ENCODE measurements at regions not wholly inside any gene's neighbourhood (a gene's known extent, or its start where the extent isn't known, plus 50 kb on each side); places are given as distances from the start of the nearest gene placed in this dataset.
"Not testable (repeated sequence)": the region's sequence is repeated elsewhere in the genome, so short reads cannot be mapped to it uniquely, and the experiment has no call there.

DNA sequence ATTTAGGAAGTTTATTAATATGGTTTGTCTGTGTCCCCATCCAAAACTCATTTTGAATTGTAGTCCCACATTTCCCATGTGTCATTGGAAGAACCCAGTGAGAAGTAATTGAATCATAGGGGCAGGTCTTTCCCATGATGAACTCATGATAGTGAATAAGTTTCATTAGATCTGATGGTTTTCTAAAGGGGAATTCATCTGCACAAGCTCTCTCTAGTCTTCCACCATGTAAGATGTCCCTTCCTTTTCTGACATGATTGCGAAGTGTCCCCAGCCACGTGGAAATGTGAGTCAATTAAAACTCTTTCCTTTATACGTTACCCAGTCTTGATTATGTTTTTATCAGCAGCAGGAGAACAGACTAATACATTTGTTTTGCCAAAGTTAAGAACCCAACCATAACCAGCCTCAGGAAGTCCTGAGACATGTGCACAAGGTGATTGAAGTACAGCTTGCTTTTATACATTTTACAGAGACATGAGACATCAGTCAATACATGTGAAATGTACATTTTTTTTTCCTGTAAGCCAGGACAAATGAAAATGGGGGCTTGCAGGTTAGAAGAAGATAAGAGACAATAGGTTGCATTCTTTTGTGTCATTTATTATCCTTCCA, 1136.7 kb downstream of the TMEM121 start:
- DNase-seq, result no peak
- H3K4me3 ChIP-seq (ENCODE audit: low read length), result no peak overlapping the region
- peaks cover 7% of the 10 kb centered on the region for H3K9me3 ChIP-seq (ENCODE audit: control insufficient read depth, low read depth, low read length)
- H3K27ac ChIP-seq (ENCODE audit: low read length), result no peak overlapping the region
- H3K36me3 ChIP-seq (ENCODE audit: control insufficient read depth, insufficient read depth, low read length), result no peaks in the 10 kb centered on the region
- WGBS (ENCODE audit: insufficient coverage, low lambda C conversion rate), result no CpG with 5 or more reads among the region's 3 CpGs
- H3K4me1 ChIP-seq (ENCODE audit: control insufficient read depth, insufficient read depth, low read length), result no peaks in the 10 kb centered on the region
- no peaks in the 10 kb centered on the region for H3K27me3 ChIP-seq (ENCODE audit: control insufficient read depth, insufficient read depth, low read length)

DNA sequence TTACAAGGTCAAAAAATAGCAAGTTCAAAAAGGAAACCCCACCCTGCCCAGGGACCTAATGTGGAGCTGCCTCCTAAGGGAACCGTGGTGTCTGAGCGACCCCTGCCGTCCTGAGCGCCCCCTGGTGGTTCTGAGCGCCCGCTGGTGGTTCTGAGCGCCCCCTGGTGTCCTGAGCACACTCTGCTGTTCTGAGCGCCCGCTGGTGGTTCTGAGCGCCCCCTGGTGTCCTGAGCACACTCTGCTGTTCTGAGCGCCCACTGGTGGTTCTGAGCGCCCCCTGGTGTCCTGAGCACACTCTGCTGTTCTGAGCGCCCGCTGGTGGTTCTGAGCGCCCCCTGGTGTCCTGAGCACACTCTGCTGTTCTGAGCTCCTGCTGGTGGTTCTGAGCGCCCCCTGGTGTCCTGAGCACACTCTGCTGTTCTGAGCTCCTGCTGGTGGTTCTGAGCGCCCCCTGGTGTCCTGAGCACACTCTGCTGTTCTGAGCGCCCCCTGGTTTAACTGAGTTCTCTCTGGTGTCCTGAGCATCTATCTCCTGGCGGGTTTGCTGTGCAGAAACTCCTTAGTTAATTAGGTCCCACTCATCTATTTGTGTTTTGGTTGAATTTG, 1137.5 kb downstream of the TMEM121 start:
- not testable (repeated sequence) for H3K4me1 ChIP-seq (ENCODE audit: control insufficient read depth, insufficient read depth, low read length); H3K27me3 ChIP-seq (ENCODE audit: control insufficient read depth, insufficient read depth, low read length); DNase-seq; H3K4me3 ChIP-seq (ENCODE audit: low read length); H3K36me3 ChIP-seq (ENCODE audit: control insufficient read depth, insufficient read depth, low read length); H3K9me3 ChIP-seq (ENCODE audit: control insufficient read depth, low read depth, low read length); H3K27ac ChIP-seq (ENCODE audit: low read length)
- no CpG with 5 or more reads among the region's 19 CpGs for WGBS (ENCODE audit: insufficient coverage, low lambda C conversion rate)

DNA sequence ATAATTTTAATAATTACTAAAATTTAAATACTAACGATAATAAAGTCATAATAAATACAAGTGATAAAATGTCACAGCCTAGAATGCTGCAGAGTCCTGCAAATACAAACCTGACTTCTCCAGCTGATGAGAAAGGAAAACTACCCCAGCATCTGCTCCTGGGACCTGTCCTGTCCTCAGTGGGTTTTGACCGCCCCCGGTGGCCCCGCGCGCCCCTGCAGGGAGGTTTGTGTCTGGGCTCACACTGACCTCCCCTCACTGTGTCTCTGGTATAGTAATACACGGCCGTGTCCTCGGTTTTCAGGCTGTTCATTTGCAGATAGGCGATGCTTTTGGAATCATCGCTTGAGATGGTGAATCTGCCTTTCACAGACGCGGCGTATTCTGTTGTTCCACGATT, 1139.4 kb downstream of the TMEM121 start:
- WGBS (ENCODE audit: insufficient coverage, low lambda C conversion rate), result 50% methylated on average over 2 of the region's 15 CpGs
- Histone ChIP-seq H3K4me3 (ENCODE audit: low read length) (no peak overlapping the region), H3K36me3 (ENCODE audit: control insufficient read depth, insufficient read depth, low read length) (no peaks in the 10 kb centered on the region), H3K27me3 (ENCODE audit: control insufficient read depth, insufficient read depth, low read length) (no peaks in the 10 kb centered on the region), H3K27ac (ENCODE audit: low read length) (no peak overlapping the region), H3K9me3 (ENCODE audit: control insufficient read depth, low read depth, low read length) (peaks cover 7% of the 10 kb centered on the region), H3K4me1 (ENCODE audit: control insufficient read depth, insufficient read depth, low read length) (no peaks in the 10 kb centered on the region)
- no peak for DNase-seq

- H3K9me3 ChIP-seq (ENCODE audit: control insufficient read depth, low read depth, low read length), result peaks cover 7% of the 10 kb centered on the region
- no peak overlapping the region for H3K27ac ChIP-seq (ENCODE audit: low read length)
- no peak overlapping the region for H3K4me3 ChIP-seq (ENCODE audit: low read length)
- no peak for DNase-seq
- H3K36me3 ChIP-seq (ENCODE audit: control insufficient read depth, insufficient read depth, low read length), result no peaks in the 10 kb centered on the region
- no CpG with 5 or more reads among the region's 4 CpGs for WGBS (ENCODE audit: insufficient coverage, low lambda C conversion rate)
- no peaks in the 10 kb centered on the region for H3K27me3 ChIP-seq (ENCODE audit: control insufficient read depth, insufficient read depth, low read length)
- H3K4me1 ChIP-seq (ENCODE audit: control insufficient read depth, insufficient read depth, low read length), result no peaks in the 10 kb centered on the region
These were observed 1140.0 kb downstream of the TMEM121 start for GRCh38 chr14:106666341-106666740.

DNA sequence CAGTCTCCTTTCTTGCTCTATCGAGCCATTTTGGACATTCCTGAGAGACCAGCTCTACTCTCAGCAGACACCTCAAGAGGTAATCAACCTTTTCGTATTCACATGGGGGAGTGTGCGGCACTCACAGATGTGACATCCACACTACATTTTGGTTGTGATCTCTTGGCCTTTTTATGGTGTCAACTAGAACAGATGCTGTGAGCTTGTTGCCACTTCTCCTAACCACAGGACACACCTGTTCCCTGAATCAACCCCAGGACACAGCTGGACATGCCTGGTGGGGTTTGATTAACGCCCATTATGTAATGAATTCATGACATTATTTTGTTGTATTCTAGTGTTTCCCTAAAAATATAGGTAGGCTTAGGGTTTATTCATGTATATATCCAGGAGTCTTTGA, 1143.6 kb downstream of the TMEM121 start:
- no peaks in the 10 kb centered on the region for H3K36me3 ChIP-seq (ENCODE audit: control insufficient read depth, insufficient read depth, low read length)
- H3K4me1 ChIP-seq (ENCODE audit: control insufficient read depth, insufficient read depth, low read length), result no peaks in the 10 kb centered on the region
- WGBS (ENCODE audit: insufficient coverage, low lambda C conversion rate), result no CpG with 5 or more reads among the region's 4 CpGs
- no peaks in the 10 kb centered on the region for H3K27me3 ChIP-seq (ENCODE audit: control insufficient read depth, insufficient read depth, low read length)
- no peak overlapping the region for H3K4me3 ChIP-seq (ENCODE audit: low read length)
- DNase-seq, result no peak
- H3K27ac ChIP-seq (ENCODE audit: low read length), result no peak overlapping the region
- H3K9me3 ChIP-seq (ENCODE audit: control insufficient read depth, low read depth, low read length), result peaks cover 4% of the 10 kb centered on the region

DNA sequence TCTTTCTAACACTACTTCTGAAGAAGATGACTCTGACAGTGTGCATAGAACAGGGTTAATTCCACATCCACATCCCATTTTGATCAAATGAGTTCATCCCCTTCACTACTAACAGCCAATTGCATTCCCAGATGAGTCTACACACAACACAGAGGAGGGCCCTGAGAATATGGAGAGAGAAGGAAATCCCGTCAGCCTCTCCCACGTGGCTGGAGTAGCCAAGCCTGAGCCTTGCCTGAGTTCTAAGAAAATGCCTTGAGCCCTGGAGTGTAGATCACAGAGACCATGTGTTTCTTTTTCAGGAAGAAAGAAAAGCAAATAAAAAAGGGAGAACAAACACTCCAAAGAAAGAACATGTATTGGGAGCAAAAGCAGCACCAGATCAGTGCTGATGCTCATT, 1147.7 kb downstream of the TMEM121 start:
- not testable (repeated sequence) for H3K9me3 ChIP-seq (ENCODE audit: control insufficient read depth, low read depth, low read length); H3K36me3 ChIP-seq (ENCODE audit: control insufficient read depth, insufficient read depth, low read length); DNase-seq; H3K4me3 ChIP-seq (ENCODE audit: low read length); H3K27ac ChIP-seq (ENCODE audit: low read length); H3K27me3 ChIP-seq (ENCODE audit: control insufficient read depth, insufficient read depth, low read length); H3K4me1 ChIP-seq (ENCODE audit: control insufficient read depth, insufficient read depth, low read length)
- WGBS (ENCODE audit: insufficient coverage, low lambda C conversion rate), result no CpG with 5 or more reads among the region's 2 CpGs

DNA sequence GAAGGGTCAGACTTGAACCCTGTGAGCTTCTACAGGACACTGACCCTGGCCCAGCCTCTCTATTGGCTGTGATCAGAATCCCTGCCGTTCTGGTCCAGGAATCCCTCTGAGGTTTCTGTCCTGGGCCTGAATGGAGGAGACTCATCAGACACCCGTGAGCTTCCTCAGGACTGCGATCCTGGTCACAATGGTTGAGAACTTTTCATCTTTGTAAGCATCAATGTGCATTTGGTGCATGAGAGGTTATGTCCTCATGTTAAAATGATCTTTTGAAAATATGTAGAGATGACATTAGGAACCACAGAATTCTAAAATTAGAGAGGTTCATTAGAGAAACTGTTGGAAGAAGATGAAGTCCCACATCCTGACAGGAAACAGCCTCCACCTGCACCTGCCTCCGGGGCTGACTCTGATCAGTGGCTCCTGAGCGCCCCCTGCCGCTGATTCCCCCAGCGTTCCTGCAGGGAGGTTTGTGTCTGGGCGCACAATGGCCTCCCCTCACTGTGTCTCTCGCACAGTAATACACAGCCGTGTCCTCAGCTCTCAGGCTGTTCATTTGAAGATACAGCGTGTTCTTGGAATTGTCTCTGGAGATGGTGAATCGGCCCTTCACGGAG, 1148.2 kb downstream of the TMEM121 start:
- not testable (repeated sequence) for H3K27ac ChIP-seq (ENCODE audit: low read length); H3K4me1 ChIP-seq (ENCODE audit: control insufficient read depth, insufficient read depth, low read length); DNase-seq; H3K27me3 ChIP-seq (ENCODE audit: control insufficient read depth, insufficient read depth, low read length); H3K36me3 ChIP-seq (ENCODE audit: control insufficient read depth, insufficient read depth, low read length); H3K4me3 ChIP-seq (ENCODE audit: low read length); H3K9me3 ChIP-seq (ENCODE audit: control insufficient read depth, low read depth, low read length)
- no CpG with 5 or more reads among the region's 13 CpGs for WGBS (ENCODE audit: insufficient coverage, low lambda C conversion rate)

DNA sequence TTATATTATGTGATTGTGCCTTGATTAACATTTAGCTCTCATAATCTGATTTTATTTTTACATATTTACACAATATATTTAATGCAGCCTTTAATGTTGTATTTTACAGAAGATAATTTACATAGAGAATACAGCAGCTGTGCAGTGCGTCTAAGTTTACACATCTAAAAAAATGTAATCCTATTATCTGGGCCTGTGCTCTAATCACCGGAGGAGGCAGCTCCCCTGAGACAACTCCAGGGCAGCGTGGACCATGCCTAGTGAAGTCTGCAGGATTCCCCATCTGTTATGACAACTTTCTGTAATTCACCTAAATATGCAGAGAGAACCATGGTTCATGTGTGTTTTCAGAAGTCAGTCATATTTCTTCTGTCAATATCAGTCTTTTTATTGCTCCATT, 1149.3 kb downstream of the TMEM121 start:
- H3K36me3 ChIP-seq (ENCODE audit: control insufficient read depth, insufficient read depth, low read length); H3K27ac ChIP-seq (ENCODE audit: low read length); H3K9me3 ChIP-seq (ENCODE audit: control insufficient read depth, low read depth, low read length); H3K4me1 ChIP-seq (ENCODE audit: control insufficient read depth, insufficient read depth, low read length); H3K4me3 ChIP-seq (ENCODE audit: low read length); DNase-seq; H3K27me3 ChIP-seq (ENCODE audit: control insufficient read depth, insufficient read depth, low read length): not testable (repeated sequence)
- 82% methylated on average over 2 of the region's 3 CpGs for WGBS (ENCODE audit: insufficient coverage, low lambda C conversion rate)

- H3K27ac ChIP-seq (ENCODE audit: low read length), result no peak overlapping the region
- 67% methylated on average over 2 of the region's 5 CpGs for WGBS (ENCODE audit: insufficient coverage, low lambda C conversion rate)
- no peaks in the 10 kb centered on the region for H3K27me3 ChIP-seq (ENCODE audit: control insufficient read depth, insufficient read depth, low read length)
These were observed 1153.4 kb downstream of the TMEM121 start for GRCh38 chr14:106679776-106680175.

GRCh38 chr14:106681161-106681560, 1154.8 kb downstream of the TMEM121 start:
- no peaks in the 10 kb centered on the region for H3K9me3 ChIP-seq (ENCODE audit: control insufficient read depth, low read depth, low read length)
- WGBS (ENCODE audit: insufficient coverage, low lambda C conversion rate), result 79% methylated on average over 2 of the region's 8 CpGs

More at GRCh38 chr14:106679776-106680175, 1153.4 kb downstream of the TMEM121 start:
- H3K9me3 ChIP-seq (ENCODE audit: control insufficient read depth, low read depth, low read length), result no peaks in the 10 kb centered on the region
- no peak overlapping the region for H3K4me3 ChIP-seq (ENCODE audit: low read length)
- DNase-seq, result no peak
- no peaks in the 10 kb centered on the region for H3K36me3 ChIP-seq (ENCODE audit: control insufficient read depth, insufficient read depth, low read length)
- H3K4me1 ChIP-seq (ENCODE audit: control insufficient read depth, insufficient read depth, low read length), result no peaks in the 10 kb centered on the region

DNA sequence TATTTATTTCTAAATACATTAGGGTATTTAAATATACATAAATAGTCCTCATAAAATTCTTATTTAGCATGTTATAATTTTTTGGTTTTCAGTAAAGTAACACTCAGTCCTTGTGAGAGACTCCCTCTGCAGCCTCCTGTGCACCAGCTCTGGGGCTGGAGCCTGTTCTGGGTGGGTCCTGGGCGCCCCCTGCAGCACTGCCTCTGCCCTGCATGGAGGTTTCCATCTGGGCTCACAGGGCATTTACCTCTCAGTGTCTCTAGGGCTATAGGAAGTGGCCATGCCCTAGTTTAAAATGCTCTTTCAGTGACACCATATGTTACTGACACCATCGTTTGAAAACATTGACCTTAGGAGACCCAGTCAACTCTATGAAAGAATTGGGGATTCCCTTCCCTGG, 1155.2 kb downstream of the TMEM121 start:
- no peak overlapping the region for H3K4me3 ChIP-seq (ENCODE audit: low read length)
- no peak for DNase-seq
- H3K4me1 ChIP-seq (ENCODE audit: control insufficient read depth, insufficient read depth, low read length), result no peaks in the 10 kb centered on the region
- no peaks in the 10 kb centered on the region for H3K27me3 ChIP-seq (ENCODE audit: control insufficient read depth, insufficient read depth, low read length)
- no peaks in the 10 kb centered on the region for H3K36me3 ChIP-seq (ENCODE audit: control insufficient read depth, insufficient read depth, low read length)
- WGBS (ENCODE audit: insufficient coverage, low lambda C conversion rate), result no CpG with 5 or more reads among the region's 2 CpGs
- H3K9me3 ChIP-seq (ENCODE audit: control insufficient read depth, low read depth, low read length), result no peaks in the 10 kb centered on the region
- no peak overlapping the region for H3K27ac ChIP-seq (ENCODE audit: low read length)

More at GRCh38 chr14:106681161-106681560, 1154.8 kb downstream of the TMEM121 start:
- Histone ChIP-seq H3K4me3 (ENCODE audit: low read length) (no peak overlapping the region), H3K36me3 (ENCODE audit: control insufficient read depth, insufficient read depth, low read length) (no peaks in the 10 kb centered on the region), H3K27me3 (ENCODE audit: control insufficient read depth, insufficient read depth, low read length) (no peaks in the 10 kb centered on the region), H3K27ac (ENCODE audit: low read length) (no peak overlapping the region), H3K4me1 (ENCODE audit: control insufficient read depth, insufficient read depth, low read length) (no peaks in the 10 kb centered on the region)
- no peak for DNase-seq

Data from large intestine (tissue), 3 donors.